ENCODE measurements at regions not wholly inside any gene's neighbourhood (a gene's known extent, or its start where the extent isn't known, plus 50 kb on each side); places are given as distances from the start of the nearest gene placed in this dataset.

- H3K4me3 ChIP-seq (ENCODE audit: low read depth, low read length) = no peak overlapping the region
- no peak for DNase-seq (ENCODE audit: low read depth)
- no peak for TF ChIP-seq CTCF (conservative IDR thresholded peaks at IDR 0.05; ENCODE audit: low read depth, low read length)
Observed at GRCh38 chr7:418636-419280, 100.9 kb downstream of the PDGFA start.

- no peak for DNase-seq (ENCODE audit: low read depth)
- no peak for TF ChIP-seq CTCF (conservative IDR thresholded peaks at IDR 0.05; ENCODE audit: low read depth, low read length)
- no peak overlapping the region for H3K4me3 ChIP-seq (ENCODE audit: low read depth, low read length)
Observed at GRCh38 chr7:420142-421093, 99.2 kb downstream of the PDGFA start.

- no peak for TF ChIP-seq CTCF (conservative IDR thresholded peaks at IDR 0.05; ENCODE audit: low read depth, low read length)
- no peak overlapping the region for H3K4me3 ChIP-seq (ENCODE audit: low read depth, low read length)
- no peak for DNase-seq (ENCODE audit: low read depth)
Observed at GRCh38 chr7:421136-421991, 98.3 kb downstream of the PDGFA start.

- TF ChIP-seq CTCF (conservative IDR thresholded peaks at IDR 0.05; ENCODE audit: low read depth, low read length) = no peak
- no peak for DNase-seq (ENCODE audit: low read depth)
- no peak overlapping the region for H3K4me3 ChIP-seq (ENCODE audit: low read depth, low read length)
Observed at GRCh38 chr7:422191-422885, 97.3 kb downstream of the PDGFA start.

GRCh38 chr7:422886-423225 is 96.8 kb downstream of the PDGFA start:
- H3K4me3 ChIP-seq (ENCODE audit: low read depth, low read length) = no peak overlapping the region
- DNase-seq (ENCODE audit: low read depth) = no peak
- TF ChIP-seq CTCF (conservative IDR thresholded peaks at IDR 0.05; ENCODE audit: low read depth, low read length) = no peak

All from choroid plexus epithelial cell (primary cell).